ENCODE measurements at regions not wholly inside any gene's neighbourhood (a gene's known extent, or its start where the extent isn't known, plus 50 kb on each side); places are given as distances from the start of the nearest gene placed in this dataset.

DNA sequence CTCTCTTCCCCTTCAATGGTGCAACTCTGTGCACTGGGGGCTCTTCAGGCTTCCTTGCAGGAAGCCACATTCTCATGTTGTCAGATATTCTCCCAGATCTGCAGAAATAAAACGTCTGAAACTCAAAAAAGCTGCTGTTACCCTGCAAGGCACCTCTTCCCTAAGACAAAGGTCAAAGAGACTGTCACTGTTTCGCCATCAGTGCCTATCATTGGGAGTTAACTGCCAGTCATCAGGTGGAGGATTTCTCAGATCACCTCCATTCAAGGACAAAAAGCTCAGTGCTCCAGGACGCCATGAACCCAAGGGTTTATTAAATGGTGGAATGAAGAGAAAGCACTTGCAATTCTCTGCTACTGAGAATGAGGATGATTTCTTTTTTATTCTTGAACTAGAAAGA is 144.6 kb upstream of the PALS2 start:
- no peak for DNase-seq (ENCODE audit: low read depth in 1 of 2, low spot score in 1 of 2)

DNA sequence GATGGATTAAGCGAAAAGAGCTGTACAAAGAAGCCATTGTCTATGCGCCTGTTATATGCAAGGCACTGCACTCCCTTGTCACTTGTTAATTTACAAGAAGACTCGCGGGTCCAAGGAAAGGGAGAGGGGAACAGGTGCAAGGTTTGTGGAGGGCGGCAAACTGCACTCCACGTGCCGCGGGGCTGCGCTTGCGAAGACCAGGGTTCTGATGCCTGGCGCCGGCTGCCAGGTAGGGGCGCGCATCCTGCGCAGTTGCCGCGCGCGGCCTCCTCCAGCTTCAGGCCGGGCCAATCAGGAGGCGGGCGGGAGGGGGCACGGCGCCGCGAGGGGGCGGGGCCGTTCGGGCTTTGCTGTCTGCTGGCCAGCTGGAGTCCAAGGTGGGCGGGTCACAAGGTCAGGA is 140.6 kb upstream of the PALS2 start:
- Histone ChIP-seq H3K27me3 (ENCODE audit: insufficient read depth, poor library complexity, severe bottlenecking) (no peaks in the 10 kb centered on the region), H3K4me3 (replicated peaks; ENCODE audit: insufficient read depth, low read length) (no peak overlapping the region), H3K27ac (replicated peaks) (no peak overlapping the region)
- TF ChIP-seq, protein P1, sequence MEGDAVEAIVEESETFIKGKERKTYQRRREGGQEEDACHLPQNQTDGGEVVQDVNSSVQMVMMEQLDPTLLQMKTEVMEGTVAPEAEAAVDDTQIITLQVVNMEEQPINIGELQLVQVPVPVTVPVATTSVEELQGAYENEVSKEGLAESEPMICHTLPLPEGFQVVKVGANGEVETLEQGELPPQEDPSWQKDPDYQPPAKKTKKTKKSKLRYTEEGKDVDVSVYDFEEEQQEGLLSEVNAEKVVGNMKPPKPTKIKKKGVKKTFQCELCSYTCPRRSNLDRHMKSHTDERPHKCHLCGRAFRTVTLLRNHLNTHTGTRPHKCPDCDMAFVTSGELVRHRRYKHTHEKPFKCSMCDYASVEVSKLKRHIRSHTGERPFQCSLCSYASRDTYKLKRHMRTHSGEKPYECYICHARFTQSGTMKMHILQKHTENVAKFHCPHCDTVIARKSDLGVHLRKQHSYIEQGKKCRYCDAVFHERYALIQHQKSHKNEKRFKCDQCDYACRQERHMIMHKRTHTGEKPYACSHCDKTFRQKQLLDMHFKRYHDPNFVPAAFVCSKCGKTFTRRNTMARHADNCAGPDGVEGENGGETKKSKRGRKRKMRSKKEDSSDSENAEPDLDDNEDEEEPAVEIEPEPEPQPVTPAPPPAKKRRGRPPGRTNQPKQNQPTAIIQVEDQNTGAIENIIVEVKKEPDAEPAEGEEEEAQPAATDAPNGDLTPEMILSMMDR (IDR thresholded peaks at IDR 0.05; ENCODE audit: insufficient read depth, low read length) = no peak
- DNase-seq (ENCODE audit: low read depth in 1 of 2, low spot score in 1 of 2) = no peak

More for the DNA sequence above, 144.6 kb upstream of the PALS2 start:
- TF ChIP-seq GABPA (IDR thresholded peaks at IDR 0.05; ENCODE audit: low read depth) = no peak
- TF ChIP-seq, protein P1 (IDR thresholded peaks at IDR 0.05; ENCODE audit: insufficient read depth, low read length) = no peak
- TF ChIP-seq, protein P2, sequence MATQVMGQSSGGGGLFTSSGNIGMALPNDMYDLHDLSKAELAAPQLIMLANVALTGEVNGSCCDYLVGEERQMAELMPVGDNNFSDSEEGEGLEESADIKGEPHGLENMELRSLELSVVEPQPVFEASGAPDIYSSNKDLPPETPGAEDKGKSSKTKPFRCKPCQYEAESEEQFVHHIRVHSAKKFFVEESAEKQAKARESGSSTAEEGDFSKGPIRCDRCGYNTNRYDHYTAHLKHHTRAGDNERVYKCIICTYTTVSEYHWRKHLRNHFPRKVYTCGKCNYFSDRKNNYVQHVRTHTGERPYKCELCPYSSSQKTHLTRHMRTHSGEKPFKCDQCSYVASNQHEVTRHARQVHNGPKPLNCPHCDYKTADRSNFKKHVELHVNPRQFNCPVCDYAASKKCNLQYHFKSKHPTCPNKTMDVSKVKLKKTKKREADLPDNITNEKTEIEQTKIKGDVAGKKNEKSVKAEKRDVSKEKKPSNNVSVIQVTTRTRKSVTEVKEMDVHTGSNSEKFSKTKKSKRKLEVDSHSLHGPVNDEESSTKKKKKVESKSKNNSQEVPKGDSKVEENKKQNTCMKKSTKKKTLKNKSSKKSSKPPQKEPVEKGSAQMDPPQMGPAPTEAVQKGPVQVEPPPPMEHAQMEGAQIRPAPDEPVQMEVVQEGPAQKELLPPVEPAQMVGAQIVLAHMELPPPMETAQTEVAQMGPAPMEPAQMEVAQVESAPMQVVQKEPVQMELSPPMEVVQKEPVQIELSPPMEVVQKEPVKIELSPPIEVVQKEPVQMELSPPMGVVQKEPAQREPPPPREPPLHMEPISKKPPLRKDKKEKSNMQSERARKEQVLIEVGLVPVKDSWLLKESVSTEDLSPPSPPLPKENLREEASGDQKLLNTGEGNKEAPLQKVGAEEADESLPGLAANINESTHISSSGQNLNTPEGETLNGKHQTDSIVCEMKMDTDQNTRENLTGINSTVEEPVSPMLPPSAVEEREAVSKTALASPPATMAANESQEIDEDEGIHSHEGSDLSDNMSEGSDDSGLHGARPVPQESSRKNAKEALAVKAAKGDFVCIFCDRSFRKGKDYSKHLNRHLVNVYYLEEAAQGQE (IDR thresholded peaks at IDR 0.05; ENCODE audit: insufficient replicate concordance, low read depth) = no peak
- TF ChIP-seq SPI1 (IDR thresholded peaks at IDR 0.05; ENCODE audit: borderline replicate concordance, low read depth) = no peak
- no peak for TF ChIP-seq POLR2AphosphoS5 (IDR thresholded peaks at IDR 0.05; ENCODE audit: low read depth)
- no peak overlapping the region for H3K27ac ChIP-seq (replicated peaks)
- no peaks in the 10 kb centered on the region for H3K27me3 ChIP-seq (ENCODE audit: insufficient read depth, poor library complexity, severe bottlenecking)
- no peak overlapping the region for H3K4me3 ChIP-seq (replicated peaks; ENCODE audit: insufficient read depth, low read length)

DNA sequence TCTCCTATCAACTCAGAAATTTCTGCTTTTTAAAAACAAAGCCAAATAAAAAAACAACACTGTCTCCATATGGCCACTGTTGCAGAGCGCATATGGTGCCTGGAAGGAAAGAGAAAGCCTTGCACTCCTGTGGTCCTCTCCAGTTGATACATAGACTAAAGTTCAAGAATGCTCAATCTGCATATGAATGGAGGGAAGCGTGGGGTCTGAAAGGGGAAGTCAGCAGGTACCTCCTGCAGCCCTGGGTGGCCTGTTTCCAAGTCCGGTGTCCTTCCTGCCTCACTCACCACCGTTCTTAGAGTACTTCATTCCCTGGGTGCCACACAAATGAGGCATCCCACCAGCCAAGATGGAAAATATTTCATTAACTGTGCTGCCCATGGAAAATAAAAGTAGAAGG is 138.3 kb upstream of the PALS2 start:
- TF ChIP-seq, protein P1 (IDR thresholded peaks at IDR 0.05; ENCODE audit: insufficient read depth, low read length) = no peak
- peak; percentile 44; the same call in 1 of the 2 replicates for TF ChIP-seq SPI1 (IDR thresholded peaks at IDR 0.05; ENCODE audit: borderline replicate concordance, low read depth)
- H3K4me3 ChIP-seq (replicated peaks; ENCODE audit: insufficient read depth, low read length) = no peak overlapping the region
- no peak for DNase-seq (ENCODE audit: low read depth in 1 of 2, low spot score in 1 of 2)

DNA sequence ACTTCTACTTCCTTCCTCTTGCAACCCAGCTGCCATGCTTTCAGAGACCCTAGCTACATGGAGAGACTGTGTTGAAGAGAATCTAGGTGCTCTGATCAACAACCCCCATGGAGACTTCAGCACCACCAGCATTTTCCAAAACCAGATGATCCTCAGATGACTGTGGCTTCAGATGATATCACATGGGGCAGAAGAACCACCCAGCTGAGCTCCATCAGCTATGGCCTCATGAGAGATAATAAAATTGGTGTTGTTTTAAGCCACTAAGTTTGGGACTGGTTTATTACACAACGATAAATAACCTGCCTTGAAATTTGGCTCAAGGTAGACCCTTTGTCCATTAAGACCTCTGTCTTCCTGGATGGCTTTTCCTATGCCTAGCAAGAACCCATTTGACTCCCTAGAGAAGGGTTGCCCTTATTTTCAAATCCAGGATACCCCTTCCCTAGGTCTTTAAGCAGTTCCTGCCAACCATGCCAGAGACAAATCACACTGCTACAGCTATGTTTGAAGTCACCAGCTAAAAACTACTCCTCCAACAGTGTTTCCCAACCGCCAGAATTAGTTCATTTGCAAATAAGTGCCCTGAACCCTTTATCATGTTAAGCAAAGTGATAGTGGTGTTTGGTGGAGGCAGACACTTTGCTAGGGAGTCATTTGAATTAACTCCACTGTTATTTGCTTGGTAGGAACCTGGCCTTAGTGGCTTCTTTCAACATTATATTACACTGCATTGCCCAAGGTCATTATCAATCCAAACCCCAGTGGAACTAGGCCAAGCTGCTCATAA is 136.9 kb upstream of the PALS2 start:
- TF ChIP-seq POLR2AphosphoS5 (IDR thresholded peaks at IDR 0.05; ENCODE audit: low read depth) (no peak), GABPA (IDR thresholded peaks at IDR 0.05; ENCODE audit: low read depth) (no peak), SPI1 (IDR thresholded peaks at IDR 0.05; ENCODE audit: borderline replicate concordance, low read depth) (no peak)
- TF ChIP-seq, protein P2 (IDR thresholded peaks at IDR 0.05; ENCODE audit: insufficient replicate concordance, low read depth) = no peak
- TF ChIP-seq, protein P1 (IDR thresholded peaks at IDR 0.05; ENCODE audit: insufficient read depth, low read length) = no peak

More for the DNA sequence above, 138.3 kb upstream of the PALS2 start:
- Histone ChIP-seq H3K27me3 (ENCODE audit: insufficient read depth, poor library complexity, severe bottlenecking) (no peaks in the 10 kb centered on the region), H3K27ac (replicated peaks) (no peak overlapping the region)

More for the DNA sequence above, 136.9 kb upstream of the PALS2 start:
- H3K27me3 ChIP-seq (ENCODE audit: insufficient read depth, poor library complexity, severe bottlenecking) = no peaks in the 10 kb centered on the region
- H3K4me3 ChIP-seq (replicated peaks; ENCODE audit: insufficient read depth, low read length) = no peak overlapping the region
- H3K27ac ChIP-seq (replicated peaks) = no peak overlapping the region
- no peak for DNase-seq (ENCODE audit: low read depth in 1 of 2, low spot score in 1 of 2)
